ENCODE measurements at regions not wholly inside any gene's neighbourhood (a gene's known extent, or its start where the extent isn't known, plus 50 kb on each side); places are given as distances from the start of the nearest gene placed in this dataset.

GRCh38 chr3:124563376-124563775 lies 166.9 kb upstream of the UMPS start:
- TF ChIP-seq CTCF (conservative IDR thresholded peaks at IDR 0.05 in 1 of 2, IDR thresholded peaks at IDR 0.05 in 1 of 2; ENCODE audit: low read depth in 1 of 2, low read length in 2 of 2) = no peak
- no peak for TF ChIP-seq EZH2 (IDR thresholded peaks at IDR 0.05; ENCODE audit: low read length, missing control alignments)

Data from fibroblast of lung (primary cell).